Breast epithelium (tissue), 3 donors: ENCODE measurements at regions not wholly inside any gene's neighbourhood (a gene's known extent, or its start where the extent isn't known, plus 50 kb on each side); places are given as distances from the start of the nearest gene placed in this dataset.

ENCODE experiments used
- POLR2A ChIP-seq: fragments of 450-650 bp; IDR thresholded peaks from one replicate; pipeline ENCODE4 v1.6.1; 2016; ENCODE audit warnings: antibody characterized with exemption, mild to moderate bottlenecking, moderate library complexity
- POLR2AphosphoS5 ChIP-seq, 3 donors: sonication (generic); formaldehyde crosslinking; IDR thresholded peaks; one replicate each; pipeline ENCODE4 v1.6.1; 2017; ENCODE audit warnings: antibody characterized with exemption in 3 of 3
- TF ChIP-seq, protein P1 (sequence below), 3 donors: fragments of 450-650 bp; IDR thresholded peaks; one replicate each; pipeline ENCODE4 v1.5.1; 2016 to 2017; ENCODE audit warnings: antibody characterized with exemption in 3 of 3, mild to moderate bottlenecking in 3 of 3, moderate library complexity in 3 of 3

DNA sequence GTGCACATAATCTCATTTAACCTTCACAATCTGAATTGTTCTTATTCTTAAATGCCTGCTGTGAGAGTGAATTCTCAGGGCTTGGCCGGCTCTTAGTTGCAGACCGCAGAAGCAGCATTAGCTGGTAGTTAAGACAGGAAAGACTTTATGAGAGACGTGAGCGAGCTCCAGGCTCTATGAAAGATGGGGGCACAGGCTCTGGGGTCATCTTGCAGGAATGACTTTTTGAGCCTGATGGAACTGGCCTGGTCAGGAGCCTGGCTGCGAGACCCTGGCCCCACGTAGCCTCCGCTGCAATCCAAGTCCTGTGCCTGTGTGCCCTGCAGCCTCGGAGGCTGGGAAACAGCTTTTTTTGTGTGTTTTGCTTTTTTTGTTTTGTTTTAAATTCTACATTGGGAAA lies 958.8 kb upstream of the ZNF722 start:
- TF ChIP-seq, protein P1, sequence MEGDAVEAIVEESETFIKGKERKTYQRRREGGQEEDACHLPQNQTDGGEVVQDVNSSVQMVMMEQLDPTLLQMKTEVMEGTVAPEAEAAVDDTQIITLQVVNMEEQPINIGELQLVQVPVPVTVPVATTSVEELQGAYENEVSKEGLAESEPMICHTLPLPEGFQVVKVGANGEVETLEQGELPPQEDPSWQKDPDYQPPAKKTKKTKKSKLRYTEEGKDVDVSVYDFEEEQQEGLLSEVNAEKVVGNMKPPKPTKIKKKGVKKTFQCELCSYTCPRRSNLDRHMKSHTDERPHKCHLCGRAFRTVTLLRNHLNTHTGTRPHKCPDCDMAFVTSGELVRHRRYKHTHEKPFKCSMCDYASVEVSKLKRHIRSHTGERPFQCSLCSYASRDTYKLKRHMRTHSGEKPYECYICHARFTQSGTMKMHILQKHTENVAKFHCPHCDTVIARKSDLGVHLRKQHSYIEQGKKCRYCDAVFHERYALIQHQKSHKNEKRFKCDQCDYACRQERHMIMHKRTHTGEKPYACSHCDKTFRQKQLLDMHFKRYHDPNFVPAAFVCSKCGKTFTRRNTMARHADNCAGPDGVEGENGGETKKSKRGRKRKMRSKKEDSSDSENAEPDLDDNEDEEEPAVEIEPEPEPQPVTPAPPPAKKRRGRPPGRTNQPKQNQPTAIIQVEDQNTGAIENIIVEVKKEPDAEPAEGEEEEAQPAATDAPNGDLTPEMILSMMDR (IDR thresholded peaks at IDR 0.05), result no peak
- no peak for TF ChIP-seq POLR2A
- no peak for TF ChIP-seq POLR2AphosphoS5 (IDR thresholded peaks at IDR 0.05)
